Ishikawa (cell line): ENCODE measurements at regions not wholly inside any gene's neighbourhood (a gene's known extent, or its start where the extent isn't known, plus 50 kb on each side); places are given as distances from the start of the nearest gene placed in this dataset.

Experiments
- CREB1 ChIP-seq: IDR thresholded peaks from 2 replicates; pipeline ENCODE4 v1.6.1; 2012; ENCODE audit warnings: low read depth
- YY1 ChIP-seq: IDR thresholded peaks from 2 replicates; pipeline ENCODE4 v1.6.1; 2012; ENCODE audit warnings: low read depth

DNA sequence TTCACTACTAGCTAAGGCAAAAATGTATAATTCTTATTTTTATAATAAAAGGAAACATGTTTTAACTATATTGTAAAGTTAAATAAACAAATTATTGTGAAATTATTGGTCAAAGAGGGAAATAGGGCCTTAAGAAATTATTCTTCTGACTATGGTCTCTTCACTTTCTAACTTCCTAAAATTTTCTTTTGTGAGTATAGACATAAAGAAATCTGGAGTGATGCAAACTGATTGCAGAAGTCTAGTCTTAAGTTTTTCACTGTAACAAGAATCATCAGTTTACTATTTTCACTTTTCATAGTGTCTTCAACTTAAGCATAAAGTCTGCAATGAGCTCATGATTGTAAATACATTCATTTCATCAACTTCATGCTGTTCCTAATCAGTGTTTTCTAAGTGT lies 525.4 kb downstream of the TFEC start:
- TF ChIP-seq YY1 (no peak), CREB1 (no peak)
